ENCODE measurements at regions not wholly inside any gene's neighbourhood (a gene's known extent, or its start where the extent isn't known, plus 50 kb on each side); places are given as distances from the start of the nearest gene placed in this dataset.
"Not testable (repeated sequence)": the region's sequence is repeated elsewhere in the genome, so short reads cannot be mapped to it uniquely, and the experiment has no call there.

GRCh38 chr5:40453689-40454088, 226.0 kb upstream of the PTGER4 start:
- intact Hi-C loops (cut with DNase I) = no loop called here

GRCh38 chr5:40452874-40453624, 226.7 kb upstream of the PTGER4 start:
- DNase-seq = no peak
- intact Hi-C loops (cut with DNase I) = no loop called here

More at GRCh38 chr5:40453689-40454088, 226.0 kb upstream of the PTGER4 start:
- no peak for DNase-seq

GRCh38 chr5:40447438-40447837, 232.3 kb upstream of the PTGER4 start:
- no peak for DNase-seq
- intact Hi-C loops (cut with DNase I) = no loop called here

GRCh38 chr5:40446910-40447309, 232.8 kb upstream of the PTGER4 start:
- DNase-seq = no peak
- intact Hi-C loops (cut with DNase I) = no loop called here

GRCh38 chr5:40442346-40442745, 237.4 kb upstream of the PTGER4 start:
- intact Hi-C loops (cut with DNase I) = no loop called here
- DNase-seq = no peak

GRCh38 chr5:40441733-40442132, 238.0 kb upstream of the PTGER4 start:
- intact Hi-C loops (cut with DNase I) = no loop called here
- DNase-seq = no peak

GRCh38 chr5:40440746-40441145, 239.0 kb upstream of the PTGER4 start:
- no peak for DNase-seq
- intact Hi-C loops (cut with DNase I) = no loop called here

- DNase-seq; intact Hi-C loops (cut with DNase I): not testable (repeated sequence)
These were observed 240.6 kb upstream of the PTGER4 start for GRCh38 chr5:40439103-40439502.

GRCh38 chr5:40438646-40439045, 241.1 kb upstream of the PTGER4 start:
- DNase-seq; intact Hi-C loops (cut with DNase I): not testable (repeated sequence)

- intact Hi-C loops (cut with DNase I) = no loop called here
- no peak for DNase-seq
These were observed 242.3 kb upstream of the PTGER4 start for GRCh38 chr5:40437452-40437861.

- DNase-seq = no peak
- intact Hi-C loops (cut with DNase I) = no loop called here
These were observed 243.0 kb upstream of the PTGER4 start for GRCh38 chr5:40436535-40437237.

GRCh38 chr5:40435706-40436105, 244.0 kb upstream of the PTGER4 start:
- intact Hi-C loops (cut with DNase I); DNase-seq: not testable (repeated sequence)

GRCh38 chr5:40432836-40433235, 246.9 kb upstream of the PTGER4 start:
- no peak for DNase-seq
- intact Hi-C loops (cut with DNase I) = no loop called here

- DNase-seq = no peak
- intact Hi-C loops (cut with DNase I) = no loop called here
These were observed 248.0 kb upstream of the PTGER4 start for GRCh38 chr5:40431734-40432133.

- DNase-seq = no peak
- intact Hi-C loops (cut with DNase I) = no loop called here
These were observed 249.5 kb upstream of the PTGER4 start for GRCh38 chr5:40430101-40430710.

- DNase-seq = no peak
- intact Hi-C loops (cut with DNase I) = no loop called here
These were observed 250.2 kb upstream of the PTGER4 start for GRCh38 chr5:40429258-40430100.

- DNase-seq = no peak
- intact Hi-C loops (cut with DNase I) = no loop called here
These were observed 250.9 kb upstream of the PTGER4 start for GRCh38 chr5:40428815-40429214.

GRCh38 chr5:40428126-40428525, 251.6 kb upstream of the PTGER4 start:
- no peak for DNase-seq

GRCh38 chr5:40417046-40417810, 262.5 kb upstream of the PTGER4 start:
- DNase-seq; intact Hi-C loops (cut with DNase I): not testable (repeated sequence)

More at GRCh38 chr5:40428126-40428525, 251.6 kb upstream of the PTGER4 start:
- intact Hi-C loops (cut with DNase I) = no loop called here
